ENCODE measurements at regions not wholly inside any gene's neighbourhood (a gene's known extent, or its start where the extent isn't known, plus 50 kb on each side); places are given as distances from the start of the nearest gene placed in this dataset.

GRCh38 chr14:101665478-101666078 lies 95.9 kb upstream of the PPP2R5C start:
- TF ChIP-seq POLR2A (IDR thresholded peaks at IDR 0.05; ENCODE audit: low read length) (no peak), GATA1 (IDR thresholded peaks at IDR 0.05; ENCODE audit: low read depth, low read length) (no peak)
